OCI-LY1 (cell line): ENCODE measurements at regions not wholly inside any gene's neighbourhood (a gene's known extent, or its start where the extent isn't known, plus 50 kb on each side); places are given as distances from the start of the nearest gene placed in this dataset.

Source experiments
- CTCF ChIP-seq: fragments of 200-600 bp; sonication (generic), shearing (Covaris generic); IDR thresholded peaks from 2 replicates; pipeline ENCODE4 v1.5.1; 2017; ENCODE audit warnings: mild to moderate bottlenecking, antibody characterized with exemption, low read length, moderate library complexity, mixed read lengths
- EZH2 ChIP-seq: fragments of 200-600 bp; sonication (generic), shearing (Covaris generic); IDR thresholded peaks from 2 replicates; pipeline ENCODE4 v1.8.0; 2017; ENCODE audit warnings: borderline replicate concordance, mixed run types, mild to moderate bottlenecking, antibody characterized with exemption, low read length, moderate library complexity, mixed read lengths

GRCh38 chr16:9039210-9039609 is 52.2 kb upstream of the HAPSTR1 start:
- TF ChIP-seq CTCF (no peak), EZH2 (no peak)
